ENCODE measurements at regions not wholly inside any gene's neighbourhood (a gene's known extent, or its start where the extent isn't known, plus 50 kb on each side); places are given as distances from the start of the nearest gene placed in this dataset.

DNA sequence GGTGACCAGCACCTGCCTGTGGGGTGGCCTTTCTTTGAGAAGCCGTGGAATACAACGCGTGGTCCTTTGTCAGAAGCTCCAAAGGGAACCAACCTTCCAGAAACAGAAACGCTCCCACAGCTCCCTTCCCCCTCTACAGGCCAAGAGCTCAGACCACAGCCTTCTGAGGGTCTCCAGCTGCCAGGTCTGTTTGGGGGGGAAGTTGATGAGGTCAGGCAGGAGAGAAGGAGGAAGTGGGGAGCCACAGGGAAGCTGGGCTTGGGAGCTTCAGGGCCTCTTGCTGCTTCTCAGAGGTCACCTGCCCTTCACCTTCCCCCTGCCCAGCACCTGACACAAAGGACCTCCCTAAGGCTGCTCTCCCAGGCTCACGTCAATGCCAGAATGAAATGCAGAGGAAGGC lies 287.7 kb upstream of the ID2 start:
- TF ChIP-seq, protein P1, sequence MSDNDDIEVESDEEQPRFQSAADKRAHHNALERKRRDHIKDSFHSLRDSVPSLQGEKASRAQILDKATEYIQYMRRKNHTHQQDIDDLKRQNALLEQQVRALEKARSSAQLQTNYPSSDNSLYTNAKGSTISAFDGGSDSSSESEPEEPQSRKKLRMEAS (IDR thresholded peaks at IDR 0.05): no peak
- TF ChIP-seq TAF1 (IDR thresholded peaks at IDR 0.05; ENCODE audit: low read depth) (no peak), TEAD4 (IDR thresholded peaks at IDR 0.05) (no peak), CREB1 (IDR thresholded peaks at IDR 0.05; ENCODE audit: low read depth) (no peak), CEBPB (IDR thresholded peaks at IDR 0.05) (no peak), YY1 (IDR thresholded peaks at IDR 0.05; ENCODE audit: low read depth) (no peak), FOXM1 (IDR thresholded peaks at IDR 0.05; ENCODE audit: borderline replicate concordance, low read depth) (no peak), RAD21 (IDR thresholded peaks at IDR 0.05; ENCODE audit: low read depth) (no peak), EP300 (IDR thresholded peaks at IDR 0.05; ENCODE audit: borderline replicate concordance) (no peak), EGR1 (IDR thresholded peaks at IDR 0.05) (no peak), ZBTB7A (IDR thresholded peaks at IDR 0.05; ENCODE audit: low read depth) (no peak)
- TF ChIP-seq, protein P2, sequence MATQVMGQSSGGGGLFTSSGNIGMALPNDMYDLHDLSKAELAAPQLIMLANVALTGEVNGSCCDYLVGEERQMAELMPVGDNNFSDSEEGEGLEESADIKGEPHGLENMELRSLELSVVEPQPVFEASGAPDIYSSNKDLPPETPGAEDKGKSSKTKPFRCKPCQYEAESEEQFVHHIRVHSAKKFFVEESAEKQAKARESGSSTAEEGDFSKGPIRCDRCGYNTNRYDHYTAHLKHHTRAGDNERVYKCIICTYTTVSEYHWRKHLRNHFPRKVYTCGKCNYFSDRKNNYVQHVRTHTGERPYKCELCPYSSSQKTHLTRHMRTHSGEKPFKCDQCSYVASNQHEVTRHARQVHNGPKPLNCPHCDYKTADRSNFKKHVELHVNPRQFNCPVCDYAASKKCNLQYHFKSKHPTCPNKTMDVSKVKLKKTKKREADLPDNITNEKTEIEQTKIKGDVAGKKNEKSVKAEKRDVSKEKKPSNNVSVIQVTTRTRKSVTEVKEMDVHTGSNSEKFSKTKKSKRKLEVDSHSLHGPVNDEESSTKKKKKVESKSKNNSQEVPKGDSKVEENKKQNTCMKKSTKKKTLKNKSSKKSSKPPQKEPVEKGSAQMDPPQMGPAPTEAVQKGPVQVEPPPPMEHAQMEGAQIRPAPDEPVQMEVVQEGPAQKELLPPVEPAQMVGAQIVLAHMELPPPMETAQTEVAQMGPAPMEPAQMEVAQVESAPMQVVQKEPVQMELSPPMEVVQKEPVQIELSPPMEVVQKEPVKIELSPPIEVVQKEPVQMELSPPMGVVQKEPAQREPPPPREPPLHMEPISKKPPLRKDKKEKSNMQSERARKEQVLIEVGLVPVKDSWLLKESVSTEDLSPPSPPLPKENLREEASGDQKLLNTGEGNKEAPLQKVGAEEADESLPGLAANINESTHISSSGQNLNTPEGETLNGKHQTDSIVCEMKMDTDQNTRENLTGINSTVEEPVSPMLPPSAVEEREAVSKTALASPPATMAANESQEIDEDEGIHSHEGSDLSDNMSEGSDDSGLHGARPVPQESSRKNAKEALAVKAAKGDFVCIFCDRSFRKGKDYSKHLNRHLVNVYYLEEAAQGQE (IDR thresholded peaks at IDR 0.05; ENCODE audit: low read depth): no peak
- TF ChIP-seq, protein P3, sequence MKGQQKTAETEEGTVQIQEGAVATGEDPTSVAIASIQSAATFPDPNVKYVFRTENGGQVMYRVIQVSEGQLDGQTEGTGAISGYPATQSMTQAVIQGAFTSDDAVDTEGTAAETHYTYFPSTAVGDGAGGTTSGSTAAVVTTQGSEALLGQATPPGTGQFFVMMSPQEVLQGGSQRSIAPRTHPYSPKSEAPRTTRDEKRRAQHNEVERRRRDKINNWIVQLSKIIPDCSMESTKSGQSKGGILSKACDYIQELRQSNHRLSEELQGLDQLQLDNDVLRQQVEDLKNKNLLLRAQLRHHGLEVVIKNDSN (IDR thresholded peaks at IDR 0.05): no peak
